GM18499 (cell line): ENCODE measurements at regions not wholly inside any gene's neighbourhood (a gene's known extent, or its start where the extent isn't known, plus 50 kb on each side); places are given as distances from the start of the nearest gene placed in this dataset.

Experiments
- ATAC-seq: cut with Tn5 transposase; IDR thresholded peaks from one replicate; pipeline ENCODE4 v1.9.1; 2021; ENCODE audit warnings: moderate number of reproducible peaks; ENCODE audit not compliant: insufficient read depth, unreplicated experiment

GRCh38 chr20:50297498-50298376 is 107.1 kb downstream of the CEBPB start:
- no peak for ATAC-seq

- ATAC-seq: no peak
Measured at GRCh38 chr20:50298554-50299324, 108.1 kb downstream of the CEBPB start.

GRCh38 chr20:50299325-50299629 is 108.6 kb downstream of the CEBPB start:
- no peak for ATAC-seq

- no peak for ATAC-seq
Measured at GRCh38 chr20:50301165-50301564, 110.5 kb downstream of the CEBPB start.

GRCh38 chr20:50301712-50302111 is 111.1 kb downstream of the CEBPB start:
- ATAC-seq: no peak

- no peak for ATAC-seq
Measured at GRCh38 chr20:50302341-50303057, 111.9 kb downstream of the CEBPB start.

GRCh38 chr20:50303573-50304500 is 113.2 kb downstream of the CEBPB start:
- no peak for ATAC-seq

- ATAC-seq: no peak
Measured at GRCh38 chr20:50304501-50304856, 113.8 kb downstream of the CEBPB start.

- no peak for ATAC-seq
Measured at GRCh38 chr20:50304923-50305635, 114.4 kb downstream of the CEBPB start.

GRCh38 chr20:50305636-50306477 is 115.2 kb downstream of the CEBPB start:
- no peak for ATAC-seq

GRCh38 chr20:50306478-50307423 is 116.1 kb downstream of the CEBPB start:
- ATAC-seq: no peak

- no peak for ATAC-seq
Measured at GRCh38 chr20:50308166-50308512, 117.5 kb downstream of the CEBPB start.

GRCh38 chr20:50308513-50309279 is 118.1 kb downstream of the CEBPB start:
- ATAC-seq: no peak

- no peak for ATAC-seq
Measured at GRCh38 chr20:50309280-50309763, 118.7 kb downstream of the CEBPB start.

- no peak for ATAC-seq
Measured at GRCh38 chr20:50309764-50310672, 119.4 kb downstream of the CEBPB start.

- no peak for ATAC-seq
Measured at GRCh38 chr20:50310673-50311051, 120.0 kb downstream of the CEBPB start.
